Dermis microvascular lymphatic vessel endothelial cell (primary cell): ENCODE measurements at regions not wholly inside any gene's neighbourhood (a gene's known extent, or its start where the extent isn't known, plus 50 kb on each side); places are given as distances from the start of the nearest gene placed in this dataset.
A peak's percentile ranks its signal among the peaks of the same experiment; 100 is the strongest.

Source experiments
- DNase-seq, 2 donors: peaks; one replicate each; pipeline versions ENCODE4 v3.0.0 to v3.0.0-alpha.2; 2010; ENCODE audit warnings: low read depth in 2 of 2

DNA sequence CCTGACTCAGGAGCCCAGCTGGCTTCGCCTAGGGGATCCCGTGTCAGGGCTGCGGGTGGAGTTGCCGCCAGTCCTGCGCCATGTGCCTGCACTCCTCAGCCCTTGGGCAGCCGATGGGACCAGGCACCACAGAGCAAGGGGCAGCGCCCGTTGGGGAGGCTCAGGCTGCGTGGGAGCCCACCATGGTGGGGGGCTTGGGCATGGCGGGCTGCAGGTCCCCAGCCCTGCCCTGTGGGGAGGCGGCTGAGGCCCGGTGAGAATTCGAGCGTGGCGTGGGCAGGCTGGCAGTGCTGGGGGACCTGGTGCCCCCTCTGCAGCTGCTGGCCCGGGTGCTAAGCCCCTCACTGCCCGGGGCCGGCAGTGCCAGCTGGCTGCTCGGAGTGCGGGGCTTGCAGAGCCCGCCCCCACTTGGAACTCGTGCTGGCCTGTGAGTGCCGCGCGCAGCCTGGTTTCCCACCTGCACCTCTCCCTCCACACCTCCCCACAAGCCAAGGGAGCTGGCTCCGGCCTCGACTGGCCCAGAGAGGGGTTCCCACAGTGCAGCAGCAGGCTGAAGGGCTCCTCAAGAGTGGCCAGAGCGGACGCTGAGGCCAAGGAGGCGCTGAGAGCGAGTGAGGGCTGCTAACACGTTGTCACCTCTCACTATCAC, 135.1 kb upstream of the SEL1L start:
- no peak for DNase-seq

DNA sequence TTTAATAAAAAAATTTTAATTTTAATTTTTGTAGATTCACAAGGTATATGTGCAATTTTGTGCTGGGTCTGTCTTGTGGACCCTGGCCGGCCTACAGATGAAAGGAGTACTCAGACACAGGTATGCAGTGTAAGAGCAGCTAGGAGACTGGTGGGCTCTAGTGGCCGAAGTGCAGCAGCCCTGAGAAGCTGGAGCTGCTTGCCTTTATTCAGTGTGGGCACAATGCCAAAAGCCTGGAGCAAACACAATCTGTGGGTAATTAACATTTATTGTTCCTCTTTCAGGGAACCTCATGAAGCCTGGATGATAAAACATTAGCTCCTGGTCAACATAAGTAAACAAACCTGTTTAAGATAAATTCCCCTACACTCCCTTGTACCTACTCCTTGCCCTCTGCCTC, 135.7 kb upstream of the SEL1L start:
- no peak for DNase-seq

DNA sequence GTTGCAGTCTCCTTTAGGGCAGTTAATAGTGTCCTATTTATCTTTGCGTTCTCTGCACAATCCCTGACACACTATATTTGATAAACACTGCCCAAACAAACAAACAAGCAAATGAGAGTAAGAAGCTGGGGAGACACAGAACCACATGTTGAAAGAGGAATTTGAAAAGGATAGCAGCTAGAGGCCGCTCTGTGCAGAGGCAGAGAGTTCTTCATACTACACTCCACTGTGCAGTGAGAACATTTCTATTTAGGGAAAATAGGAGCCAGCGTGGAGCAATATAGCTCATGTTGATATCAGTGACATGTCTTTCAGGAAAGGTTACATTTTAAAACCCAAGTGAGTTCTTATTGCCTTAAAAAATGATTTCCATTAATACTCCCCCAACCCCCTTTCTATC, 140.3 kb upstream of the SEL1L start:
- DNase-seq, result no peak

DNA sequence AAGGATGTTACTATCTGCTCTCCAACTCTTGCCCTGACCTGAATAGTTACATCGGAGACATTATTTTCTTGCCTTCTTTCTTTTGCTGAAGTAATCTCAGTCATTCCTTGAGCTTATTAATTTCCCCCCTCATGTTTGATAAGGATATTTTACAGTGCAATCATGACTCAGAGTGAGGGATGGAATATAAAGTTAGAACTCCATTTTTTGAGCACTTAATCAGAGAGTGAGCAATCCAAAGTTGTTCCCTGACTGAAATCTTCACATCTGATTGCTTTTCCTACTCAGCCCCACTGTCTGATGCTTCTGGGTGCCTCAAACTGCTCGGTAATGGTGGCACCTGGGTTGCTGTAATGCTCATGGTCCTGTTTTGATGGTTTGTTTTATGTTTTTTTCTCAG, 142.7 kb upstream of the SEL1L start:
- no peak for DNase-seq

DNA sequence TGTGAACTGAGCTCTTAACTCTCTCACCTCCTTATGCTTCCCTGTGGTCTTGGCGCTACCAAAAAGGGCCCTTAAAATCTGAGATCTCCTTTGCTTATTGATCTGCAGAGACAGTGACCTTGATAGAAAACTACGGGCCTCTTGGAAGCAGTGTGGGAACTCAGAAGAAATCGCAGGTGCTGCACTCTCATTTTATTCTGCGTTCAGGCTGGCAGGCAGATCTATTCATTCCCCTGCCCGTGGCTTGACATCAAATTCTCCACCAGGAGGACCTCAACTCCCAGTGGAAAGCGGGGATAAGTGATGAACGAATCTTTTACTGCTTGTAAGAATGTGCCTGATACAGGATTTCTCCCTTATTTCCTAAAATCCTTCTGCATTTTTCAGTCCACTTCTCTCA, 143.2 kb upstream of the SEL1L start:
- DNase-seq, result no peak

GRCh38 chr14:81677736-81678135, 144.1 kb upstream of the SEL1L start:
- DNase-seq, result no peak

DNA sequence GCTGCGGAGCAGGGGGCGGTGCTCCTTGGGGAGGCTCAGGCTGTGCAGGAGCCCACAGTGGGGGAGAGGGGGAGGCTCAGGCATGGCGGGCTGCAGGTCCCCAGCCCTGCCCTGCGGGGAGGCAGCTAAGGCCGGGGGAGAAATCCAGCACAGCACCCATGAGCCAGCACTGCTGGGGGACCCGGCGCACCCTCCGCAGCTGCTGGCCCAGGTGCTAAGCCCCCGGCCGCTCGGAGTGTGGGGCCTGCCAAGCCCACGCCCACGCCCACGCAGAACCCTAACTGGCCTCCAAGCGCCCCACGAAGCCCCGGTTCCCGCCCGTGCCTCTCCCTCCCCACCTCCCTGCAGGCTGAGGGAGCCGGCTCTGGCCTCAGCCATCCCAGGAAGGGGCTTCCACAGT, 145.6 kb upstream of the SEL1L start:
- DNase-seq, result no peak

- no peak for DNase-seq
These were observed 147.9 kb upstream of the SEL1L start for GRCh38 chr14:81681541-81681940.

DNA sequence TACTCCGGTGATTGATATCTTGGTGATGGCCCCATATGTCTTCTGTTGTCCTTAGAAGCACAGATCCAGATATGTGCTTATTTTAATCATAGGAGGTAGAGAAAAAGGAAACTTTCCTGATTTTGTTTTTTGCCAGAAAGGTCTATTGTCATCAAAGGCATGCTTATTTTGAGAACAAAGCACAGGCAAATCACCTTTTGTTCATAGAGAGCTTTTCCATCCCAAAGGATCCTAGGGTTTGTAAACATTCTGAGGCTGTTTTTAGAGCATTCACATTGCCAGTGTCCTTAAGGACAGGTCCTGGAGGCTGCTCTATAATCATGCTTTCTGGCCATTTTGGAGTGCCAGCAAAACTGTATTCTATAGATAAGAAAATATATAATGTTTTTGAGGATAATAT, 148.5 kb upstream of the SEL1L start:
- DNase-seq, result no peak

DNA sequence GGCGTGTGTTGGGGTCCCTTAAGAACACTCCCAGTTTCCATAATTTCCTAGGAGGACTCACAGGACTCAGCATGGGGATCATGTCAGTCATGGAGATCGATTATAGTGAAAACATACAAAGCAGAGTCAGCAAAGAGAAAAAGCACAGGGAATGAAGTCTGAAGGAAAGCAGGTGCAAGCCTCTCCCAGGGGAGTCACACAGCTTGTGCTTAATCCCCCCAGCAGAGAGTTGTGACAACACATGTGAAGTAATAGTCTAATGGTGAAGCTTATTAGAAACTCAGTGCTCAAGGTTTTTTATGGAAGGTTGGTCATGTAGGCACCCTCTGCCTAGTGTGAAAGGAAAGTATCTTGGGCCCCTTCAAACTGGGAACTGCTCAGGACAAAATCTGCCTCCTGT, 149.0 kb upstream of the SEL1L start:
- DNase-seq, result no peak

- DNase-seq, result no peak
These were observed 151.0 kb upstream of the SEL1L start for GRCh38 chr14:81684696-81685095.

DNA sequence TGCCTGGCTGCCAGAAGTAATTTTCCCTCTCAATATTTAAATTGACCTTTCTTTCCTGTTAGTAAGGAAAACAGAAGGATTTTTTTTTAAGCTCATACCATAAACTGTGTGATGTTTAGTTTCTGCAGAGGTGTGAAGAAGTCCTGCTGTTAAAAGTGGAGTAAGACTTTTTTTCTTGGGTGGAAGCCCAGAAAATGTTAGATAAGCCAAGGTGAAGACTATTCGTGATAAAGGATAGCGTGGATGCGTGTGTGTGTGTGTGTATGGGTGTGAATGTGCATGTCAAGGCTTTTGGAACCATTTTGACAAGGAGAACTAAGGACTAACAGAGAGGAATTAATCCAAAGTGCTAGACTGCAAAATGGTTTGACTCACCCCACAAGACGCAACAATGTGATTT, 152.9 kb upstream of the SEL1L start:
- no peak for DNase-seq

DNA sequence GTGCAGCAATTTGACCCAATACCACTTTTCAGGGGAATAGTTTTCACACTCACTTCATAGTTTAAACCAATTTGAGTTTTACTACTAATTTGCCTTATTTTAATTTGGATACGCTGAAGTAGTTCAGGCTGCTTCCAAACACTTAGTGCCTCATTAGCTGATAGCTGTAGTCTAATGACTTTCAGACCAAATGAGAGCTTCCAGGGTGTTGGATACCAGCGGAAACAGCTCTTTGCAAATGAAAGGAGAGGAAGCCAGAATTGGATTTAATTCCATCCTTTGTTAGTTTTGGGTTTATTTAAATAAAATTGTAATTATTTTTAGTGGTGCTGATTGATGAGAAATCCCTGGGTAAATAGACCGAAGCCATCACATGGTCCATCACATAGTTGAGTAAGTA, 158.3 kb upstream of the SEL1L start:
- no peak for DNase-seq

DNA sequence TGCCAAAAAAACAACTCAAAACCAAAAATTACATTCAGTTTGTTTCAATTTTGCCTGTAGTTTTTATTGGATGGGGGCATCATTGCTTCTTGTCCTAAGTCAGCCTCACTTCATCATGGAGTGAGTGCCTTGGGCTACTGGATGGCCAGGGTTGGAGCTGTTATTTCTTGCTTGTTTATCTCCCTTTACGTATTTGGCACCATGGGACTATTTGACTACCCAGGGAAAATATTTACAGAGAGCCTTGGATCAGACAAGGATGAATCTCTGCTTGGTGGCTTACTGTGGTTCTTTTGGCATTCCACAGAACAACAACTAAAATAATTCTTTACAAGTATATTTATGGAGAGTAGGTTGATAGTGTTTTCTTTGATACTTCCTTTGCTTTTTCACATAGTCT, 160.8 kb upstream of the SEL1L start:
- no peak for DNase-seq

- no peak for DNase-seq
These were observed 176.0 kb upstream of the SEL1L start for GRCh38 chr14:81709681-81710080.

- peak; percentile 6 to 7 for DNase-seq
These were observed 176.7 kb upstream of the SEL1L start for GRCh38 chr14:81710232-81710845.

DNA sequence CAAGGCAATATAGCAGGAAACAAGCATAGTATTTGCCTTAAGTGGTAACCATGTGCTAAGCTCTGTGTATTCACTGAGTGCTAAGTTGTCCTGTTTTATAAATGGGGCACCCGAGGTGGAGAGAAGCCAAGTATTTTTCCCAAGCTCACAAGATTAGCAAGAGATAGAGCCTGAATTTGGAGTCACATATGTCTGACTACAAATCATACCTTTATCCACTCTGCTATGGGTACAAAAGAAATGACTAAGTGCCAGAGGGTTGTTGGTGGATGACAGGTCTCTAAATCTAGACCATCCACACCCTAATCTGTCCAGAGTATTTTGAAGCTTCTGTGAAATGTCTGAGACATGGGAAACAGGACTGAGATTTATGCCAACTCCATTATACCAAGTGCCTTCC, 182.1 kb upstream of the SEL1L start:
- DNase-seq, result no peak

GRCh38 chr14:81716953-81717352, 183.3 kb upstream of the SEL1L start:
- no peak for DNase-seq

DNA sequence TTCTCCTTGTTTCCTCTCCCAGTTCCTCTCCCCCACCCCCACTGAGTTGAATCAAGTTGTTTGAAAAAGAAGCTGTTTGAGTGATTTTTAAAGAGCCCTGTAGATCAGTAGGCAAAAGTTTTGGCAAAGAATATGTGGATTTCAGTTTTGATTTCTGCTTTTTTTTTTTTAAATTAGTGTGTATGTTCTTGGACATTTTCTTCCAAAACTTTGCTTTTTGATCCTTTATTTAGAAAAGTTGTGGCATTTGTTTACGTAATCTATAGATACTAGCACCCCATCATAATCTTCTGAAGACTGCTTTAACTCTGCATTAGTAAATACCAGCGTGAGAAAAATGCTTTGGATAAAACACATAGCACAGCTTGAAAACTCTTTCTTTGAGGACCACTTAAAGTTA, 190.3 kb upstream of the SEL1L start:
- DNase-seq, result no peak

GRCh38 chr14:81727218-81727617, 193.6 kb upstream of the SEL1L start:
- DNase-seq, result no peak

DNA sequence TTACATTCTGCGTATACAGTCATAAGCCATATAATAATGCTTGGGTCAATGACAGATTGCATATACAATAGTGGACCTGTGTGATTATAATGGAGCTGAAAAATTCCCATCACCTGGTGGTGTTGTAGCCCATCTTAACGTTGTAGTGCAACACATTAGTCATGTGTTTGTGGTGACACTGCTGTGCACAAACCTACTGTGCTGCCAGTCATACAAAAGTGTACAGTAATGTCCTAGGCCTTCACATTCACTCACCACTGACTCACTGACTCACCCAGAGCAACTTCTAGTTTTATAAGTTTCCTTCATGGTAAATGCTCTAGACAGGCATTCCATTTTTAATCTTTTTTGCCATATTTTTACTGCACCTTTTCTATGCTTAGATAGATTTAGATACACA, 194.8 kb upstream of the SEL1L start:
- no peak for DNase-seq

DNA sequence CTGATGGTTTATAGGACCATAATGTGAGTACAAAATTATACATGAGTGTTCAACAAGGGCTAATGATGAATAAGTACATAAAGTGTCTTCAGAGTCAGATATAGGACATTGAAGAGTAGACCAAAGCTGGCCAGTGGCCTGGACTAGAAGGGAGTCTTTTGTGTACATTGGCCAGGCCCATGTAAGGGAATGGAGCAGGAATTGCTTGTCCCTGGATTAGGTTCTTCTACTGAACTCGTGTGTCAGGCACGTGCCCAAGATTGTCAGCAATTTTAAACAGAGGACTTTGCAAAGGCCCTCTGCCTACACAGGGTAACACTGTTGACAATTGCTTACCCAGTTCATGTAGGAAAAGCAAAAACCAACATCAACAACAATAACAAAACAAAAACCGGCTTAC, 196.0 kb upstream of the SEL1L start:
- DNase-seq, result no peak

GRCh38 chr14:81737938-81738337, 204.3 kb upstream of the SEL1L start:
- DNase-seq, result no peak
